Keratinocyte (primary cell): ENCODE measurements at regions not wholly inside any gene's neighbourhood (a gene's known extent, or its start where the extent isn't known, plus 50 kb on each side); places are given as distances from the start of the nearest gene placed in this dataset.
A peak's percentile ranks its signal among the peaks of the same experiment; 100 is the strongest.

Experiments used
- DNase-seq: peaks from one replicate; pipeline ENCODE4 v3.0.0-alpha.2; 2011; ENCODE audit warnings: low read depth, missing footprints, low spot score
- FAIRE-seq: peaks from 2 replicates; lab custom pipeline; 2011; peaks lifted over from hg19 to GRCh38; lab: Jason Lieb, UNC
- H2AFZ ChIP-seq: 2 replicates; pipeline ENCODE4 v1.6.0; 2012; ENCODE audit warnings: low read length, control low read depth, inconsistent platforms; ENCODE audit not compliant: control insufficient read depth
- H3K27ac ChIP-seq: 2 replicates; pipeline ENCODE4 v1.5.1; 2011; ENCODE audit warnings: low read length; ENCODE audit not compliant: control insufficient read depth, insufficient read depth
- H3K27me3 ChIP-seq: 3 replicates; pipeline ENCODE4 v1.6.0; 2011; ENCODE audit warnings: low read length; ENCODE audit not compliant: control insufficient read depth, insufficient read depth; ENCODE audit errors: extremely low read depth
- H3K36me3 ChIP-seq, 2 experiments: 2 replicates in 1 of 2; 3 replicates in 1 of 2; pipeline ENCODE4 v1.5.1; 2011; ENCODE audit warnings: low read length in 2 of 2, mild to moderate bottlenecking in 1 of 2; ENCODE audit not compliant: control insufficient read depth in 2 of 2, insufficient read depth in 2 of 2; ENCODE audit errors: extremely low read depth in 1 of 2
- H3K4me1 ChIP-seq: 3 replicates; pipeline ENCODE4 v1.5.1; 2011; ENCODE audit warnings: low read length; ENCODE audit not compliant: control insufficient read depth, insufficient read depth; ENCODE audit errors: extremely low read depth
- H3K4me2 ChIP-seq: 3 replicates; pipeline ENCODE4 v1.6.0; 2011; ENCODE audit warnings: low read depth, low read length; ENCODE audit not compliant: control insufficient read depth, insufficient read depth; ENCODE audit errors: extremely low read depth
- H3K4me3 ChIP-seq, 3 experiments: fragments of 200-600 bp in 1 of 3; sonication (generic) in 1 of 3; 2 replicates in 2 of 3; 3 replicates in 1 of 3; pipeline ENCODE4 v1.5.1; 2011 to 2016; ENCODE audit warnings: low read length in 3 of 3, mild to moderate bottlenecking in 3 of 3, control low read depth in 2 of 3, inconsistent platforms in 1 of 3, low read depth in 1 of 3, mixed read lengths in 1 of 3, mixed run types in 1 of 3, moderate library complexity in 1 of 3; ENCODE audit not compliant: control insufficient read depth in 2 of 3, insufficient read depth in 2 of 3; ENCODE audit errors: extremely low read depth in 1 of 3
- H3K79me2 ChIP-seq: 2 replicates; pipeline ENCODE4 v1.6.0; 2012; ENCODE audit warnings: low read length; ENCODE audit not compliant: control insufficient read depth, insufficient read depth
- H3K9ac ChIP-seq: 3 replicates; pipeline ENCODE4 v1.6.0; 2011; ENCODE audit warnings: low read length; ENCODE audit not compliant: control insufficient read depth, insufficient read depth; ENCODE audit errors: extremely low read depth
- H3K9me1 ChIP-seq: 3 replicates; pipeline ENCODE4 v1.6.0; 2011; ENCODE audit warnings: low read length; ENCODE audit not compliant: control insufficient read depth, insufficient read depth; ENCODE audit errors: extremely low read depth
- H3K9me3 ChIP-seq: 2 replicates; pipeline ENCODE4 v1.5.1; 2012; ENCODE audit warnings: low read depth, low read length; ENCODE audit not compliant: control insufficient read depth
- H4K20me1 ChIP-seq: 3 replicates; pipeline ENCODE4 v1.6.0; 2011; ENCODE audit warnings: low read length; ENCODE audit not compliant: control insufficient read depth, insufficient read depth; ENCODE audit errors: extremely low read depth
- EZH2 ChIP-seq: IDR thresholded peaks from one replicate; pipeline ENCODE4 v1.6.1; 2012; ENCODE audit warnings: inconsistent platforms, mild to moderate bottlenecking, low read length, moderate library complexity
- dilution Hi-C: fragments of 300-500 bp; cut with MboI; formaldehyde crosslinking; loops from one replicate; pipeline ENCODE4 v1.7.0; 2020; ENCODE audit warnings: low sequenced_read_pairs; ENCODE audit not compliant: extremely low pct_ligation_motif_present
- TF ChIP-seq, protein P1 (sequence below), 3 experiments: IDR thresholded peaks in 1 of 3; conservative IDR thresholded peaks in 1 of 3; optimal IDR thresholded peaks in 1 of 3; 2 replicates in 2 of 3; 3 replicates in 1 of 3; pipeline versions ENCODE3 to v1.5.1; 2011; ENCODE audit warnings: low read length in 3 of 3, mild to moderate bottlenecking in 3 of 3, moderate library complexity in 2 of 3, control low read depth in 1 of 3, inconsistent platforms in 1 of 3; ENCODE audit not compliant: insufficient read depth in 2 of 3; ENCODE audit errors: extremely low read depth in 1 of 3

DNA sequence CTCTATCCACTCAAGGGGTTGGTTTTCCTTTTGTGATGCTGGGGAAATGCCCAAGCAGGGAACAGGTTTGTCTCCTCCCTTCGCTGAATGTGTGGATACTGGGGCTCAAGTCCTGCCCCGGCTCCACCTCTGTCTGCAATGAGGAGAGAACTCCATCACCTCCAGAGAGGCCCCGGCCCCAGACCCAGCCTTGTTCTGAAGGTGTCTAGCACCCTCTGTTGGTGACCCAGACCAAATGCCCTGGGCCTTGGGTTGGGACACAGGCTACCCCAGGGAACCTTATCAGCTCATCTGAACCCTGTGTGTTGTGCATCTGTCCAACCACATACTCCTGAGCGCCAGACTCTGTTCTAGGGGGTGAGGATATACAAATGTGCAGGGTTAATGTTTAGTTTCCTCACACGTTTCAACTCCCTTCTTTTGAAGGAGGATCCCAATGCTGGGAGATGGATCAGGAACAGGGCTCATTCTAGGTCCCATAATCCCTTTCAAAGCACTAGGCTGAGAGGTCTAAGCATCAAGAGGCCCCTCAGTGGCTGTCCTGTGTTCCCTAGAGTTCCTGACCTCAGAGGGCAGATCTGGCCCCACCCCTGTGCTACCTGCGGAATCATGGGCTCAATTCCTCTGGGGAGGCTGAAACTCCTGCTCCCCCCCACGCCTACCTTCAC is 112.5 kb upstream of the SLC7A1 start:
- TF ChIP-seq, protein P1, sequence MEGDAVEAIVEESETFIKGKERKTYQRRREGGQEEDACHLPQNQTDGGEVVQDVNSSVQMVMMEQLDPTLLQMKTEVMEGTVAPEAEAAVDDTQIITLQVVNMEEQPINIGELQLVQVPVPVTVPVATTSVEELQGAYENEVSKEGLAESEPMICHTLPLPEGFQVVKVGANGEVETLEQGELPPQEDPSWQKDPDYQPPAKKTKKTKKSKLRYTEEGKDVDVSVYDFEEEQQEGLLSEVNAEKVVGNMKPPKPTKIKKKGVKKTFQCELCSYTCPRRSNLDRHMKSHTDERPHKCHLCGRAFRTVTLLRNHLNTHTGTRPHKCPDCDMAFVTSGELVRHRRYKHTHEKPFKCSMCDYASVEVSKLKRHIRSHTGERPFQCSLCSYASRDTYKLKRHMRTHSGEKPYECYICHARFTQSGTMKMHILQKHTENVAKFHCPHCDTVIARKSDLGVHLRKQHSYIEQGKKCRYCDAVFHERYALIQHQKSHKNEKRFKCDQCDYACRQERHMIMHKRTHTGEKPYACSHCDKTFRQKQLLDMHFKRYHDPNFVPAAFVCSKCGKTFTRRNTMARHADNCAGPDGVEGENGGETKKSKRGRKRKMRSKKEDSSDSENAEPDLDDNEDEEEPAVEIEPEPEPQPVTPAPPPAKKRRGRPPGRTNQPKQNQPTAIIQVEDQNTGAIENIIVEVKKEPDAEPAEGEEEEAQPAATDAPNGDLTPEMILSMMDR (optimal IDR thresholded peaks at IDR 0.05 in 1 of 3, IDR thresholded peaks at IDR 0.05 in 1 of 3, conservative IDR thresholded peaks at IDR 0.05 in 1 of 3; ENCODE audit: extremely low read depth in 1 of 3, insufficient read depth in 2 of 3, low read length in 3 of 3): peak; percentile 86 to 94 (median 90)
- TF ChIP-seq EZH2: no peak
- Histone ChIP-seq H2AFZ (no peak overlapping the region), H3K79me2 (no peaks in the 10 kb centered on the region), H3K9me1 (no peaks in the 10 kb centered on the region), H3K4me1 (peaks cover 16% of the 10 kb centered on the region), H3K4me3 (no peak overlapping the region), H3K4me2 (no peak overlapping the region), H4K20me1 (no peaks in the 10 kb centered on the region), H3K9ac (no peak overlapping the region), H3K27me3 (no peaks in the 10 kb centered on the region), H3K27ac (no peak overlapping the region), H3K36me3 (no peaks in the 10 kb centered on the region), H3K9me3 (no peaks in the 10 kb centered on the region)
- DNase-seq: no peak
- FAIRE-seq: peak; percentile 85
- dilution Hi-C loops: no loop called here

DNA sequence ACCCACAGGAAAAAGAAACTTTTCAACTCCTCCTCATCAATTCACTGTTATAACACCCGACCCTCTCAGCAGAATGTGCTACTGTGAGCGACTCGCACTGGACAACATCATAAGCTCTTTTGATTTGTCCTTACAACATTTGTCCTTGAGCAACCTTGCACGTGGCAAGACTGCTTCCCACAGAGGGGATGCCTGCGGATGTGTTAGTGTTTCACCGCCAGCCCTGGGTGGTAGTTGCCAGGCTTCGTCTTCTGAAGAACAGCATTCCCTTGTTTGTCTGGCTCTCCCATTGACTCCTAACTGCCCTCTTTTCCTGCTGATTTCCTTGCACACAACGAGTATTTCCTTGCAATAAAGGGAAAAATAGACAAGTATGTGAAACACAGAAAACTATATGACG is 111.4 kb upstream of the SLC7A1 start:
- Histone ChIP-seq H3K4me3 (no peak overlapping the region), H4K20me1 (no peaks in the 10 kb centered on the region), H3K9me3 (no peaks in the 10 kb centered on the region), H3K27ac (no peak overlapping the region), H3K4me1 (peaks cover 25% of the 10 kb centered on the region), H3K27me3 (no peaks in the 10 kb centered on the region), H3K9ac (no peak overlapping the region), H3K4me2 (no peak overlapping the region), H2AFZ (no peak overlapping the region), H3K9me1 (no peaks in the 10 kb centered on the region), H3K36me3 (no peaks in the 10 kb centered on the region), H3K79me2 (no peaks in the 10 kb centered on the region)
- DNase-seq (no peak), FAIRE-seq (no peak)
- no peak for TF ChIP-seq EZH2
- TF ChIP-seq, protein P1 (optimal IDR thresholded peaks at IDR 0.05 in 1 of 3, IDR thresholded peaks at IDR 0.05 in 1 of 3, conservative IDR thresholded peaks at IDR 0.05 in 1 of 3; ENCODE audit: extremely low read depth in 1 of 3, insufficient read depth in 2 of 3, low read length in 3 of 3): no peak
- dilution Hi-C loops: no loop called here
